HG03175 (cell line): ENCODE measurements at regions not wholly inside any gene's neighbourhood (a gene's known extent, or its start where the extent isn't known, plus 50 kb on each side); places are given as distances from the start of the nearest gene placed in this dataset.

Experiments used
- ATAC-seq: cut with Tn5 transposase; IDR thresholded peaks from one replicate; pipeline ENCODE4 v1.9.1; 2021; ENCODE audit warnings: mild to moderate bottlenecking, moderate library complexity; ENCODE audit not compliant: unreplicated experiment

DNA sequence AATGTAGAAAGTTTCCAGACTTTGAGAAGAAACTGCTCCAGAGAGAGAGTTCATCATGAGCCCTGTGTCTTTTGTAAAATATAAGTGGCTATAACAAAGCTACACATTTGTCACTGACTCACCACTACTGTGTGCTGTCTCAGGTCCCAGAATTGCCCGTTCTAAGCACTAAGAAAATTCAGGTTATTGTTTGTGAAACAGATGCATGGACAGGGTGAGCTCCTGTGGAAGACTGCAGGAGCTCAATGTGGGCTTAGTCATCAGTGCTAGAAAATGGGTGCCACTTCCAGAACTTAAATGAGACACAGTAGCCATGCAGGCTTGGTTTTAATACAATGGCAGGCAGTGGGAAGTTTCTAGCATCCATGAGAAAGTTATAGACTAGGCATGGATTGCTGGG lies 251.4 kb upstream of the RBMY1B start:
- no peak for ATAC-seq

DNA sequence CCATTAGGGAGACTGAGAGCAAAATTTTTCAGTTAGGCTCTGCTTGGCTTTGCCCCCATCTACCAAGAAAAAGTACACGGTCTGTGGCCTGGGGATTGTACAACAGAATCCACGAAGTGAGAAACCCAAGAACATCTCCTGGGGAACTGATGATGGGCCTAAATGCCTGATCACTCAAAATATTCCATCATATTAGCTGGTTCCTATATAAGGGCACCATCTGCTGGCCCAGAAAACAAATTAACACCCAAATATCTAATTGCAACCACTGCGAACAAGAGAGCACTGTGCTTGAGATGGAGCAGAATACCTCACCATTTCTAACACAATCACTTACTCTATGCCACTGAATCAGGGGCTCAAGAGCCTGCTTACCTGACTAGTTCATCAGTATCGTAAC lies 250.8 kb upstream of the RBMY1B start:
- no peak for ATAC-seq

DNA sequence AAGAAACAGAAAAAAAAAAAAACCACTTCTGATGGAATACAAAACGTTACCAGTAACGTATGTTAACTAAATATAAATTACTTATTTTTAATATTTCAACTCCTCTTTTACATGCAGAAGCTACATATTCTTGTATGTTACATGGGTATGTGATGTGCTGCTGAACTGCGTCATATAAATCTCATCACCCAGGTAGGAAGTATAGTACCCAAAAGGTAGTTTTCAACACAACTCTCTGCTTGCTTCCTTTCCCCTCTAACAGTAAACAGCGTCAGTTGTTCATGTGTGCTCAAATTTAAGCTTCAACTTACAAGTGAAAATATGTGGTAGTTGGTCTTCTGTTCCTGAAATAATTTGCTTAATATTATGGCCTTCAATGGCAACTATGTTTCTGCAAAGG lies 250.0 kb upstream of the RBMY1B start:
- ATAC-seq, result no peak

DNA sequence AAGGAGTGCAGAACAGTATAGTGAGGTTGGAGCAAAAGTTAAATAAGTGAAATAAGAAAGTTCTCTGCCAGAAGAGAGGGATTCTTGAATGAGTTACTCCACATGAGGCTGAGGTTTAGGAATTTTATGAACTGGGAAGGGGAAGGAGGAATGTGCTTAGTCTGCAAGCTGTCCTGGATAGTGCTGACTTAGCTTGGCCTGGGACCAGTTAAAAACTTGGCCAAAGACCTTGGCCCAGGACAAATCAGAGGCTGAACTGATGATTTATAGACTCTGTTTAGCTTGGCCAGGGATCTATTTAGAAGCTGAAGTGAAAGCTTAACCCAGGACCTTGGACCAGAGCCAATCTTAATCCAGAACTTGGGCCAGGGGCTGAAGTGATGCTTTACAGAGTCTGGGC lies 244.4 kb upstream of the RBMY1B start:
- no peak for ATAC-seq

DNA sequence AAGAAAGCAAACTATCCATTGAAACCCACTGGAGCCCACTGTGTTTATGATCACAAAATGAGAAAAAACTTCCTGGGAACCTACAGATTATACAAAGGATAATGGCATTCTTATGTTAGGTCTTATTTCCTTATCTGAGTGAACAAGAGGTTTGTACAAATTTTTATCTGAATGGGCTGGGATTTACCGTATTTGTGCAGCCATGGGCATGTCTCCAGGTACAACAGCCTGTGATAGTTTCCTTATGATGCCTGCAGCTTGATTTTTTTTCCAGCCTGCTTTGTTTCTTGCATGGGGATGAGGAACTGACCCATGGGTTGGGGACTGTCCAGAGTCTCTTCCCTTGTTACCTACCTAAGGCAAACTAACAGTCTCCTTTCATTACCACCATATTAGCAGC lies 244.0 kb upstream of the RBMY1B start:
- ATAC-seq, result no peak

DNA sequence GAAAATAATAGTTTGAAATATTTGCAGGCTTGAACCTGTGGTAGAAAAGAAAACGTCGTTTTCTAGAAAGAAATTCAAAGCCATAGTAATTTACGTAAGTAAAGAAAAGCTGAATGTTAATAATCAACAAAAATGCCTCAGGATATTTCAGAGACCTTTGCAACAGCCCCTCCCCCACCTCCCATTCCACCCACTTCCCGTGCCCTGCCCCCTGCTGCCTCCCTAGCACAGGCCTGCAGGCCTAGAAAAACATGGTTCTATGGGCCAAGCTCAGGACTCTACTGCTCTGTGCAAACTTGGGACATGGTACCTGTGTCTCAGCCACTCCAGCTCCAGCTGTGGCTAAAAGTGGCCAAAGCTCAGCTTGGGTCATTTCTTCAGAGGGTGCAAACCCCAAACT lies 223.4 kb upstream of the RBMY1B start:
- ATAC-seq, result no peak

DNA sequence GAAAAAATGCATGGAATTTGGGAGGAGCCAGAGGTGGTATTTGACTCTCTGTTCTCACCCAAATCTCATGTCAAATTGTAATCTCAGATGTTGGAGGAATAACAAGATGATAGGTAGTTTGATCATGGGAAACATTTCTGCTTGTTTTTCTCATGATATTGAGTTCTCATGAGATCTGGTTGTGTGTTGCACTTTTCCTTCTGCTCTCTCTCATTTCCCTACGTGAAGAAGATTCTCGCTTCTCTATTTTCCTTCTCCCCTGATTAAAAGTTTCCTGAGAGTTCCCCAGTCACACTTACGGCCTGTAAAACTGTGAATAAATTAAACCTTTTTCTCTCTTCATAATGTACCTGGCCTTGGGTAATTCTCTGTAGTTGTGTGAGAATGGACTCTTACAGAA lies 222.2 kb upstream of the RBMY1B start:
- ATAC-seq, result no peak

DNA sequence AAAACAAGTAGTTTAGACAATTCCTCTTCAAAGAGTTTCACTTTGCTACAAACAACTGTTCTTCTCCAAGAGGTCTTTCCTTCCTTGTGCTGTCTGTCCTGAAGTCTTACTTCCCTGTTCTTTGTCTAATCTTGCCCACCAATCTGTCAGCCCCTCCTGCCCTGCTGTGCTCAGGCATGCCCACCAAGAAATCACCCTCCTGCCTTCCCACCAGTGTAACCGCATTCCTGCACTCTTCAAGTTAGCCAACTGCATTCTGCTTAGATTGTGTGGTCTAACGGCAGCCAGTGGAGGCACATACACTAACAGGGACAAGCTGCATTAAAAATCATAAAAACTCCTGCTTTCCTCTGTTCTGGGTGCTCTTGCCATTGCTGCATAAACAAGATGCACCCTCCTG lies 215.9 kb upstream of the RBMY1B start:
- no peak for ATAC-seq

DNA sequence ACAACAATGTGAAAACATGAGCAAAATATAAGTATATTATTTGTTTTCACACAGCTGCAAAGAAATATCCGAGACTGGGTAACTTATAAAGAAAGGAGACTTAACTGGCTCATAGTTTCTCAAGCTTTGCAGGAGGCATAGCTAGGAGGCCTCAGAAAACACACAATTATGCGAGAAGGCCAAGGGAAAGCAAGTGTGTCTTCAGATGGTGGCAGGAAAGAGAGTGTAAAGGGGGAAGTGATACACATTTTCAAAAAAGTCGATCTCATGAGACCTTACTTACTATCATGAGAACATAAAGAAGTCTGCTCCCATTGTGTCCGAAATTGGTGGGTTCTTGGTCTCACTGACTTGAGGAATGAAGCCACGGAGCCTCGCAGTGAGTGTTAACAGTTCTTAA lies 208.9 kb upstream of the RBMY1B start:
- no peak for ATAC-seq

DNA sequence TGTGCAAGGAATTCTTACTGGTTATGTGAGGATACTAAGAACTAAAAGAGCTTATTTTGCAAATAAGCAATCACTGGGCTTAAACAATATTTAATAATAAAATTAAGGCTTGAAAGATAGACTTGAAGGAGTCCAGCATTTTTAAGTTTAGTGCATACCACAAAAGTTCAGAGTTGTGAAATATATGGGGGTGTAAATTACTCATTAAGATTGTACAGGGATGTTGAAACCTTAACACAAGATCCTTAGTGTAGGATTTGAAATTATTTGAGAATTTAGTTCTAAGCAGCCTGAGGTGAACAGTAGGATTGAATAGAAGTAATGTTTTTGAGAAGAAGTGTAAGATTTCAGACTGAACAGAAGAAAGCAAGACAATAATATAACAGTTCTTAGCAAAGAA lies 195.8 kb upstream of the RBMY1B start:
- no peak for ATAC-seq
